ENCODE measurements at regions not wholly inside any gene's neighbourhood (a gene's known extent, or its start where the extent isn't known, plus 50 kb on each side); places are given as distances from the start of the nearest gene placed in this dataset.

GRCh38 chr10:14415676-14416307, 85.1 kb upstream of the FRMD4A start:
- no peak for ATAC-seq
- no peak for TF ChIP-seq POLR2A (IDR thresholded peaks at IDR 0.05)
- no peak for TF ChIP-seq CTCF (IDR thresholded peaks at IDR 0.05 in 4 of 5, conservative IDR thresholded peaks at IDR 0.05 in 1 of 5)
- Histone ChIP-seq H3K4me3 (no peak overlapping the region), H3K36me3 (no peaks in the 10 kb centered on the region), H3K4me1 (no peaks in the 10 kb centered on the region), H3K9me3 (no peaks in the 10 kb centered on the region), H3K27ac (no peak overlapping the region), H3K27me3 (no peaks in the 10 kb centered on the region)
- intact Hi-C loops (cut with DNase I; ENCODE audit: low total_unique reads) (no loop called here), in situ Hi-C loops (cut with MboI; ENCODE audit: low sequenced_read_pairs in 4 of 4) (no loop called here)
- no peak for DNase-seq

GRCh38 chr10:14414901-14415300, 84.2 kb upstream of the FRMD4A start:
- intact Hi-C loops (cut with DNase I; ENCODE audit: low total_unique reads) = no loop called here
- TF ChIP-seq CTCF (IDR thresholded peaks at IDR 0.05 in 4 of 5, conservative IDR thresholded peaks at IDR 0.05 in 1 of 5) = no peak
- TF ChIP-seq POLR2A (IDR thresholded peaks at IDR 0.05) = no peak
- ATAC-seq = no peak
- Histone ChIP-seq H3K27ac (no peak overlapping the region), H3K36me3 (no peaks in the 10 kb centered on the region), H3K27me3 (no peaks in the 10 kb centered on the region), H3K9me3 (no peaks in the 10 kb centered on the region), H3K4me1 (no peaks in the 10 kb centered on the region), H3K4me3 (no peak overlapping the region)
- in situ Hi-C loops (cut with MboI; ENCODE audit: low sequenced_read_pairs in 4 of 4) = no loop called here
- DNase-seq = no peak

GRCh38 chr10:14413523-14413922, 82.8 kb upstream of the FRMD4A start:
- in situ Hi-C loops (cut with MboI; ENCODE audit: low sequenced_read_pairs in 4 of 4) (no loop called here), intact Hi-C loops (cut with DNase I; ENCODE audit: low total_unique reads) (no loop called here)
- no peaks in the 10 kb centered on the region for H3K9me3 ChIP-seq
- no peaks in the 10 kb centered on the region for H3K27me3 ChIP-seq
- H3K27ac ChIP-seq = no peak overlapping the region
- no peak overlapping the region for H3K4me3 ChIP-seq
- H3K36me3 ChIP-seq = no peaks in the 10 kb centered on the region
- ATAC-seq (no peak), DNase-seq (no peak)
- no peaks in the 10 kb centered on the region for H3K4me1 ChIP-seq
- TF ChIP-seq CTCF (IDR thresholded peaks at IDR 0.05 in 4 of 5, conservative IDR thresholded peaks at IDR 0.05 in 1 of 5) (no peak), POLR2A (IDR thresholded peaks at IDR 0.05) (no peak)

- ATAC-seq (no peak), DNase-seq (no peak)
- no peaks in the 10 kb centered on the region for H3K4me1 ChIP-seq
- H3K27ac ChIP-seq = no peak overlapping the region
- intact Hi-C loops (cut with DNase I; ENCODE audit: low total_unique reads) = no loop called here
- TF ChIP-seq POLR2A (IDR thresholded peaks at IDR 0.05) = no peak
- TF ChIP-seq CTCF (IDR thresholded peaks at IDR 0.05 in 4 of 5, conservative IDR thresholded peaks at IDR 0.05 in 1 of 5) = no peak
- H3K27me3 ChIP-seq = no peaks in the 10 kb centered on the region
- no peaks in the 10 kb centered on the region for H3K36me3 ChIP-seq
- H3K9me3 ChIP-seq = no peaks in the 10 kb centered on the region
- in situ Hi-C loops (cut with MboI; ENCODE audit: low sequenced_read_pairs in 4 of 4) = no loop called here
- H3K4me3 ChIP-seq = no peak overlapping the region
Measured at GRCh38 chr10:14412624-14413023, 81.9 kb upstream of the FRMD4A start.
